K562 (cell line): ENCODE measurements at regions not wholly inside any gene's neighbourhood (a gene's known extent, or its start where the extent isn't known, plus 50 kb on each side); places are given as distances from the start of the nearest gene placed in this dataset.
"Not testable (repeated sequence)": the region's sequence is repeated elsewhere in the genome, so short reads cannot be mapped to it uniquely, and the experiment has no call there.

Experiments used
- ATAC-seq: fragments of 200-7000 bp; cut with Tn5 transposase; 3 replicates; pipeline ENCODE4 v1.9.1; 2020; ENCODE audit warnings: moderate library complexity
- BruUV-seq: library from RNA; stranded (reverse); fragments of 400-500 nt; replicated peaks from 2 replicates; lab custom pipeline; 2021; lab: Mats Ljungman, UMichigan
- CTCF ChIA-PET: fragments of 300-600 bp; formaldehyde crosslinking; extraction: SDS; loops from one replicate; lab custom pipeline; 2021; ENCODE audit warnings: low intra/inter-chr PET ratio; lab: Yijun Ruan, JAX
- POLR2A ChIA-PET: fragments of 300-600, 350-650 bp; sonication (Branson Sonifier 250); formaldehyde crosslinking; extraction: SDS; loops from one replicate; lab custom pipeline; 2021; ENCODE audit warnings: antibody characterized with exemption, inconsistent platforms; lab: Yijun Ruan, JAX
- DNase-seq, 4 experiments: peaks; one replicate each; pipeline versions ENCODE4 v3.0.0 to v3.0.0-alpha.2; 2011 to 2018; ENCODE audit warnings: low spot score in 3 of 4, mixed read lengths in 3 of 4; ENCODE audit errors: extremely low read depth in 1 of 4
- FAIRE-seq: peaks from 2 replicates; lab custom pipeline; 2011; peaks lifted over from hg19 to GRCh38; lab: Jason Lieb, UNC
- H2AFZ ChIP-seq: 2 replicates; pipeline ENCODE4 v1.6.0; 2011; ENCODE audit warnings: low read depth, low read length, control low read depth, inconsistent platforms
- H3K27ac ChIP-seq: fragments of 200-600 bp; 3 replicates; pipeline ENCODE4 v1.8.0; 2011; ENCODE audit warnings: low read depth, mild to moderate bottlenecking, control low read depth, inconsistent platforms, low read length, moderate library complexity, mixed read lengths; ENCODE audit errors: extremely low read depth
- H3K27me3 ChIP-seq, 2 experiments: fragments of 300-600 bp in 1 of 2; 2 replicates in 1 of 2; 3 replicates in 1 of 2; pipeline versions ENCODE4 v1.6.0 to v1.8.0; 2011; ENCODE audit warnings: inconsistent platforms in 2 of 2, low read length in 2 of 2, mild to moderate bottlenecking in 1 of 2, mixed read lengths in 1 of 2, moderate library complexity in 1 of 2; ENCODE audit not compliant: control insufficient read depth in 2 of 2, insufficient read depth in 2 of 2
- H3K36me3 ChIP-seq: fragments of 300-600 bp; 3 replicates; pipeline ENCODE4 v1.8.0; 2011; ENCODE audit warnings: mild to moderate bottlenecking, low read length, inconsistent platforms; ENCODE audit not compliant: control insufficient read depth, insufficient read depth
- H3K4me1 ChIP-seq, 2 experiments: fragments of 200-600 bp in 1 of 2; replicated peaks in 1 of 2; 2 replicates in 1 of 2; 3 replicates in 1 of 2; pipeline versions ENCODE4 v1.5.1 to v1.8.0; 2011; ENCODE audit warnings: inconsistent platforms in 2 of 2, low read length in 2 of 2, mild to moderate bottlenecking in 1 of 2, mixed read lengths in 1 of 2, moderate library complexity in 1 of 2; ENCODE audit not compliant: control insufficient read depth in 2 of 2, insufficient read depth in 2 of 2
- H3K4me2 ChIP-seq: 2 replicates; pipeline ENCODE4 v1.6.1; 2011; ENCODE audit warnings: low read length, control low read depth, inconsistent platforms, mixed read lengths; ENCODE audit not compliant: insufficient read depth
- H3K4me3 ChIP-seq: fragments of 200-600 bp; sonication (generic), shearing (Covaris generic); 2 replicates; pipeline ENCODE4 v1.5.1; 2016; ENCODE audit warnings: control low read depth, inconsistent platforms
- H3K79me2 ChIP-seq: fragments of 200-600 bp; 3 replicates; pipeline ENCODE4 v1.8.0; 2011; ENCODE audit warnings: low read length, inconsistent platforms; ENCODE audit not compliant: control insufficient read depth, insufficient read depth
- H3K9ac ChIP-seq, 2 experiments: 2 replicates each; pipeline versions ENCODE4 v1.6.0 to v1.6.1; 2011; ENCODE audit warnings: low read depth in 2 of 2, low read length in 2 of 2, control low read depth in 1 of 2, inconsistent platforms in 1 of 2, mild to moderate bottlenecking in 1 of 2, mixed read lengths in 1 of 2; ENCODE audit not compliant: insufficient read depth in 1 of 2
- H3K9me1 ChIP-seq: one replicate; pipeline ENCODE4 v1.6.0; 2011; ENCODE audit warnings: inconsistent platforms, mild to moderate bottlenecking, low read length, moderate library complexity; ENCODE audit not compliant: control insufficient read depth, insufficient read depth
- H3K9me3 ChIP-seq: replicated peaks from 2 replicates; pipeline ENCODE4 v1.5.1; 2011; ENCODE audit warnings: low read depth, low read length, inconsistent platforms; ENCODE audit not compliant: control insufficient read depth, insufficient read depth
- H4K20me1 ChIP-seq: replicated peaks from 2 replicates; pipeline ENCODE4 v1.6.1; 2011; ENCODE audit warnings: low read length, inconsistent platforms, mixed read lengths; ENCODE audit not compliant: control insufficient read depth, insufficient read depth
- WGBS: fragments of 100-300 bp; shearing (Covaris generic); methylation state at CpG from one replicate; pipeline ENCODE4 v1.1.6; 2016; ENCODE audit warnings: low coverage, mixed read lengths; ENCODE audit not compliant: insufficient coverage; ENCODE audit errors: missing lambda C conversion rate; 5-methylcytosine and 5-hydroxymethylcytosine counted together
- in situ Hi-C: fragments of 300-500 bp; cut with MboI; formaldehyde crosslinking; loops from 4 replicates; pipeline ENCODE4 v1.15.0; 2018; ENCODE audit warnings: inconsistent platforms, mixed read lengths
- intact Hi-C: fragments of 100-400 bp; cut with micrococcal nuclease; formaldehyde crosslinking; loops from 2 replicates; pipeline ENCODE4 v1.14.2; 2022
- TF ChIP-seq, protein P1 (sequence below), 3 experiments: IDR thresholded peaks in 2 of 3; conservative IDR thresholded peaks in 1 of 3; 2 replicates each; pipeline ENCODE4 v1.5.1; 2011 to 2012; ENCODE audit warnings: low read length in 3 of 3, mild to moderate bottlenecking in 3 of 3, control low read depth in 2 of 3, improper control_type of control experiment in 1 of 3, inconsistent platforms in 1 of 3, low read depth in 1 of 3, mixed read lengths in 1 of 3, moderate library complexity in 1 of 3; ENCODE audit not compliant: insufficient read depth in 2 of 3

DNA sequence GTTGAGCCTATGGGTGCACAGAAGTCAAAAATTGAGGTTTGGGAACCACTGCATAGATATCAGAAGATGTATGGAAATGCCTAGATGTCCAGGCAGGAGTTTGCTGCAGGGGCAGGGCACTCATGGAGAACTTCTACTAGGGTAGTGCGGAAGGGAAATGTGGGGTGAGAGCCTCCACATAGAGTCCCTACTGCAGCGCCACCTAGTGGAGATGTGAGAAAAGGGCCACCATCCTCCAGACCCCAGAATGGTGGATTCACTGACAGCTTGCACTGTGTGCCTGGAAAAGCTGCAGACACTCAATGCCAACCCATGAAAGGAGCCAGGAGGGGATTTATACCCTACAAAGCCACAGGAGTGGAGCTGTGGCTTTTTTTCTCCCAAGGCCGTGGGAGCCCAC is 133.7 kb downstream of the DEFB131A start:
- H3K27ac ChIP-seq, intact Hi-C loops, H3K27me3 ChIP-seq, in situ Hi-C loops, H3K4me1 ChIP-seq, H3K4me2 ChIP-seq, POLR2A ChIA-PET, H3K9me3 ChIP-seq, H2AFZ ChIP-seq, H3K79me2 ChIP-seq, H3K9ac ChIP-seq, FAIRE-seq, ATAC-seq, CTCF ChIA-PET, H3K36me3 ChIP-seq, BruUV-seq, H3K9me1 ChIP-seq, H4K20me1 ChIP-seq, H3K4me3 ChIP-seq: not testable (repeated sequence)
- TF ChIP-seq, protein P1, sequence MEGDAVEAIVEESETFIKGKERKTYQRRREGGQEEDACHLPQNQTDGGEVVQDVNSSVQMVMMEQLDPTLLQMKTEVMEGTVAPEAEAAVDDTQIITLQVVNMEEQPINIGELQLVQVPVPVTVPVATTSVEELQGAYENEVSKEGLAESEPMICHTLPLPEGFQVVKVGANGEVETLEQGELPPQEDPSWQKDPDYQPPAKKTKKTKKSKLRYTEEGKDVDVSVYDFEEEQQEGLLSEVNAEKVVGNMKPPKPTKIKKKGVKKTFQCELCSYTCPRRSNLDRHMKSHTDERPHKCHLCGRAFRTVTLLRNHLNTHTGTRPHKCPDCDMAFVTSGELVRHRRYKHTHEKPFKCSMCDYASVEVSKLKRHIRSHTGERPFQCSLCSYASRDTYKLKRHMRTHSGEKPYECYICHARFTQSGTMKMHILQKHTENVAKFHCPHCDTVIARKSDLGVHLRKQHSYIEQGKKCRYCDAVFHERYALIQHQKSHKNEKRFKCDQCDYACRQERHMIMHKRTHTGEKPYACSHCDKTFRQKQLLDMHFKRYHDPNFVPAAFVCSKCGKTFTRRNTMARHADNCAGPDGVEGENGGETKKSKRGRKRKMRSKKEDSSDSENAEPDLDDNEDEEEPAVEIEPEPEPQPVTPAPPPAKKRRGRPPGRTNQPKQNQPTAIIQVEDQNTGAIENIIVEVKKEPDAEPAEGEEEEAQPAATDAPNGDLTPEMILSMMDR (IDR thresholded peaks at IDR 0.05 in 2 of 3, conservative IDR thresholded peaks at IDR 0.05 in 1 of 3; ENCODE audit: insufficient read depth in 2 of 3, low read depth in 1 of 3, low read length in 3 of 3) = peak in 2 of 3 experiments; percentile 28 to 52; a peak in 4 of 6 replicates
- peak in 1 of 4 experiments; percentile 3 for DNase-seq
- WGBS = 0% methylated on average over 3 of the region's 3 CpGs

DNA sequence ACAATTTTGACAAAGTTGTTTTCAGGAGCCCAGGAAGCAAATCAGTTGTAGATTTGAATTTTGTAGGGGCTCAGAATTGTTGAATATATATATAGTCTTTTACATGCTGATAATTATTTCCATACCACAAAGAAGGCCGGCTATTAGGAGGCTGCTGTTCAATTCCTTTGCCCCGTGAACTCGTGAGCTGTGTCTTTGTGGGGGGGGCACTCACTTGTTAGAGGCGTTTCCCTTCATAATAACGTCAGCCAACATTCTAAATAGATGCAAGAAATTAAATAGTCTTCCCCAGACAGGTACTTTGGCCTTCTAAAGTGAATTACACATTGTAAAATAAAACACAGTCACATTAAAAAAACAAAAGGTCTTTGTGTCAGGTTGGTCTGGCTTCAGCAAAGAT is 138.7 kb downstream of the DEFB131A start:
- FAIRE-seq, in situ Hi-C loops, H3K27me3 ChIP-seq, H3K9ac ChIP-seq, intact Hi-C loops, H3K27ac ChIP-seq, BruUV-seq, ATAC-seq, DNase-seq, H3K4me3 ChIP-seq, H3K36me3 ChIP-seq, H3K4me2 ChIP-seq, H3K4me1 ChIP-seq, H3K9me1 ChIP-seq, H4K20me1 ChIP-seq, H3K9me3 ChIP-seq, POLR2A ChIA-PET, H2AFZ ChIP-seq, H3K79me2 ChIP-seq, CTCF ChIA-PET: not testable (repeated sequence)
- WGBS = 0% methylated on average over 5 of the region's 5 CpGs
